Astrocyte (in vitro differentiated cells and primary cell): ENCODE measurements at regions not wholly inside any gene's neighbourhood (a gene's known extent, or its start where the extent isn't known, plus 50 kb on each side); places are given as distances from the start of the nearest gene placed in this dataset.

Experiments used
- DNase-seq: peaks from one replicate; pipeline ENCODE4 v3.0.0-alpha.2; 2010; ENCODE audit warnings: low read depth
- FAIRE-seq: peaks from 2 replicates; lab custom pipeline; 2011; peaks lifted over from hg19 to GRCh38; lab: Jason Lieb, UNC
- H2AFZ ChIP-seq: 2 replicates; pipeline ENCODE4 v1.6.0; 2012; ENCODE audit warnings: low read depth, low read length, inconsistent platforms
- H3K27ac ChIP-seq: 2 replicates; pipeline ENCODE4 v1.5.1; 2011; ENCODE audit warnings: low read depth, low read length, inconsistent platforms
- H3K27me3 ChIP-seq: 2 replicates; pipeline ENCODE4 v1.6.0; 2011; ENCODE audit warnings: low read length, inconsistent platforms; ENCODE audit not compliant: insufficient read depth
- H3K36me3 ChIP-seq: 2 replicates; pipeline ENCODE4 v1.5.1; 2011; ENCODE audit warnings: low read length, inconsistent platforms; ENCODE audit not compliant: insufficient read depth
- H3K4me1 ChIP-seq: 2 replicates; pipeline ENCODE4 v1.5.1; 2011; ENCODE audit warnings: low read length, inconsistent platforms; ENCODE audit not compliant: insufficient read depth
- H3K4me2 ChIP-seq: 2 replicates; pipeline ENCODE4 v1.6.0; 2012; ENCODE audit warnings: low read length, inconsistent platforms
- H3K4me3 ChIP-seq: 2 replicates; pipeline ENCODE4 v1.5.1; 2011; ENCODE audit warnings: low read depth, mild to moderate bottlenecking, low read length, inconsistent platforms; ENCODE audit not compliant: insufficient read depth
- H3K79me2 ChIP-seq: 2 replicates; pipeline ENCODE4 v1.6.0; 2012; ENCODE audit warnings: mild to moderate bottlenecking, low read length, inconsistent platforms; ENCODE audit not compliant: insufficient read depth
- H3K9ac ChIP-seq: 2 replicates; pipeline ENCODE4 v1.6.0; 2012; ENCODE audit warnings: mild to moderate bottlenecking, low read length, inconsistent platforms
- H3K9me3 ChIP-seq: 2 replicates; pipeline ENCODE4 v1.5.1; 2012; ENCODE audit warnings: low read depth, mild to moderate bottlenecking, low read length, inconsistent platforms; ENCODE audit not compliant: insufficient read depth
- H4K20me1 ChIP-seq: 2 replicates; pipeline ENCODE4 v1.6.0; 2012; ENCODE audit warnings: low read length, inconsistent platforms; ENCODE audit not compliant: insufficient read depth
- H3K27ac Mint-ChIP-seq: one replicate; pipeline ENCODE4 v1.8.0; 2021; ENCODE audit warnings: mild to moderate bottlenecking, mixed read lengths; ENCODE audit not compliant: unreplicated experiment
- H3K27me3 Mint-ChIP-seq: one replicate; pipeline ENCODE4 v1.8.0; 2021; ENCODE audit warnings: low read depth, mixed read lengths; ENCODE audit not compliant: unreplicated experiment
- H3K36me3 Mint-ChIP-seq: one replicate; pipeline ENCODE4 v1.8.0; 2021; ENCODE audit warnings: low read depth, mixed read lengths; ENCODE audit not compliant: unreplicated experiment
- H3K4me1 Mint-ChIP-seq: one replicate; pipeline ENCODE4 v1.8.0; 2021; ENCODE audit warnings: low read depth, mixed read lengths; ENCODE audit not compliant: unreplicated experiment
- H3K4me3 Mint-ChIP-seq: one replicate; pipeline ENCODE4 v1.8.0; 2021; ENCODE audit warnings: mild to moderate bottlenecking, moderate library complexity, mixed read lengths; ENCODE audit not compliant: unreplicated experiment
- H3K9me3 Mint-ChIP-seq: one replicate; pipeline ENCODE4 v1.8.0; 2021; ENCODE audit warnings: mild to moderate bottlenecking, mixed read lengths; ENCODE audit not compliant: unreplicated experiment
- CTCF ChIP-seq: IDR thresholded peaks from 2 replicates; pipeline ENCODE4 v1.5.1; 2011; ENCODE audit warnings: low read depth, mild to moderate bottlenecking, inconsistent platforms, low read length, moderate library complexity; ENCODE audit not compliant: insufficient read depth
- EZH2 ChIP-seq: IDR thresholded peaks from 2 replicates; pipeline ENCODE4 v1.6.1; 2012; ENCODE audit warnings: mild to moderate bottlenecking, low read length, inconsistent platforms; ENCODE audit not compliant: insufficient read depth

GRCh38 chr6:93104195-93104817, 315.1 kb downstream of the EPHA7 start:
- Histone ChIP-seq H3K79me2 (no peaks in the 10 kb centered on the region), H2AFZ (no peak overlapping the region), H3K27me3 (no peaks in the 10 kb centered on the region), H3K4me3 (no peak overlapping the region), H3K9me3 (no peaks in the 10 kb centered on the region), H3K27ac (no peak overlapping the region), H3K4me1 (no peaks in the 10 kb centered on the region), H3K4me2 (no peak overlapping the region), H3K9ac (no peak overlapping the region), H3K36me3 (no peaks in the 10 kb centered on the region), H4K20me1 (no peaks in the 10 kb centered on the region)
- Mint-ChIP-seq H3K9me3 (no peaks in the 10 kb centered on the region), H3K4me1 (peaks cover 5% of the 10 kb centered on the region), H3K4me3 (no peak overlapping the region), H3K27me3 (no peaks in the 10 kb centered on the region), H3K27ac (no peak overlapping the region), H3K36me3 (no peaks in the 10 kb centered on the region)
- TF ChIP-seq EZH2 (no peak), CTCF (no peak)
- FAIRE-seq: no peak
- DNase-seq: no peak

- Histone ChIP-seq H3K36me3 (no peaks in the 10 kb centered on the region), H3K9ac (no peak overlapping the region), H3K4me2 (peak overlapping the region; percentile 13), H4K20me1 (no peaks in the 10 kb centered on the region), H3K79me2 (no peaks in the 10 kb centered on the region), H3K4me1 (no peaks in the 10 kb centered on the region), H2AFZ (no peak overlapping the region), H3K4me3 (no peak overlapping the region), H3K27me3 (no peaks in the 10 kb centered on the region), H3K27ac (no peak overlapping the region), H3K9me3 (no peaks in the 10 kb centered on the region)
- DNase-seq (no peak), FAIRE-seq (no peak)
- Mint-ChIP-seq H3K27me3 (no peaks in the 10 kb centered on the region), H3K27ac (no peak overlapping the region), H3K4me1 (no peaks in the 10 kb centered on the region), H3K9me3 (no peaks in the 10 kb centered on the region), H3K4me3 (no peak overlapping the region), H3K36me3 (no peaks in the 10 kb centered on the region)
- TF ChIP-seq CTCF: no peak
- TF ChIP-seq EZH2: no peak
Observed at GRCh38 chr6:93088621-93089501, 330.5 kb downstream of the EPHA7 start.
